ENCODE measurements at regions not wholly inside any gene's neighbourhood (a gene's known extent, or its start where the extent isn't known, plus 50 kb on each side); places are given as distances from the start of the nearest gene placed in this dataset.
"Not testable (repeated sequence)": the region's sequence is repeated elsewhere in the genome, so short reads cannot be mapped to it uniquely, and the experiment has no call there.

DNA sequence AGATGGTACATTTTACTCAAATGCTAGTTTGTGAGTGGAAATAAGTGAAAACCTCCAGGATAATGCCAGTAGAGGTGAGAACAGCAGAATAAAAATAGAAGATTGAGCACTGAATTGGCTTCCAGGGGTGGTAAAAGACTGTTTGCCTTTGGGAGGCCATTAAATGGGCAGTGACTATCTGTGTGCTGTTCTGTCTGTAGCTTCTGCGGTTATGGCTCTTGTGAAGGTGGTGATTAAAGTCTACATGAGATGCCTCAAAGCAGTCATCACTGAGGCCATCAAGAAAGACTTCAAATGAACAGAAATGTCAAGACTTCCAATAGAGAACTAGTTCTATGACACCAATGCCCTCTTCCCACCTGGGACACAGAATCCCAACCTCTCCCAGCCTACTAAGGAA lies 108.8 kb downstream of the EFHB start:
- H3K4me1 Mint-ChIP-seq, result no peaks in the 10 kb centered on the region
- H3K36me3 Mint-ChIP-seq (ENCODE audit: low read depth), result no peaks in the 10 kb centered on the region
- peaks cover 15% of the 10 kb centered on the region for H3K9me3 Mint-ChIP-seq
- H3K27ac Mint-ChIP-seq, result no peak overlapping the region
- H3K4me3 Mint-ChIP-seq, result no peak overlapping the region
- ATAC-seq (replicated peaks), result no peak
- H3K27me3 Mint-ChIP-seq, result peaks cover 8% of the 10 kb centered on the region

DNA sequence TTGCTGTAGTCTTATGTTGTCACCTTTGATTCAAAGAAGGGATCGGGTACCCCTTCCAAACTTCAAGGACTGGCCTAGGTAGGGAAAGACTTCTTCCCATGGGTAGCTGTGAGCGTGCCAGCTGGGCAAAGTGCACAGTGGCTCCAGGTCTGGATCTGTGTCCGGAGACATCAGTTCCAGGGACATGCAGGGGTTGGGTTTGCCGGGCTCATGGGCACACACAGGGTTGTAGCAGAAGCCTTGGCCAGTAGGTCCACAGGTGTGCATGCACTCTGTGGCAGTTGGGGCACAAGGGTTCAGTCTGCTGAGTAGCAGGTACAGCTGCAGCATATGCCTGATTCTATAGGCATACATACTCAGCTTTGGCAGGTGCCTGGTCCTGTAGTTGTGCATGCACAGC lies 111.2 kb downstream of the EFHB start:
- peaks cover 15% of the 10 kb centered on the region for H3K9me3 Mint-ChIP-seq
- no peak overlapping the region for H3K4me3 Mint-ChIP-seq
- H3K27ac Mint-ChIP-seq, result no peak overlapping the region
- H3K36me3 Mint-ChIP-seq (ENCODE audit: low read depth), result no peaks in the 10 kb centered on the region
- no peak for ATAC-seq (replicated peaks)
- H3K27me3 Mint-ChIP-seq, result peaks cover 4% of the 10 kb centered on the region
- H3K4me1 Mint-ChIP-seq, result no peaks in the 10 kb centered on the region

DNA sequence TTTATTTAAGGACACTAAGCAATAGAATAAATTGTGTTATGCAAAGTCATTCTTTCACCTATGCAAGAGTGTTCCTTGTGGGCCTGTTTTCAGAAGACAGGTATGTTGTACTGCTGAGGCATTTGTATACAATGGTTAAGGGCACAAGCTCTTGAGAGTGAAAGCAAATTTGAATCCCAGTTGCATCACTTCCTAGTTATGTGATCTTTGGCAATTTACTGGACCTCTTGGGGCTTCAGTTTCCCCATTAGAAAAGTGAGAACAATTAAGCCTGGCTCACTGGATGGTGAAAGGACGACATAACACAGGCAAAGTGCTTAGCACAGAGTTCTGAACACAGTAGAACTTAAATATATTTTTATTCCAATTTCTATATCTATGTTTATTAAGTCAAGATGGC lies 117.4 kb downstream of the EFHB start:
- Mint-ChIP-seq H3K36me3 (ENCODE audit: low read depth) (no peaks in the 10 kb centered on the region), H3K27ac (no peak overlapping the region), H3K4me1 (no peaks in the 10 kb centered on the region), H3K9me3 (peaks cover 1% of the 10 kb centered on the region), H3K4me3 (no peak overlapping the region), H3K27me3 (no peaks in the 10 kb centered on the region)
- ATAC-seq (replicated peaks), result no peak

DNA sequence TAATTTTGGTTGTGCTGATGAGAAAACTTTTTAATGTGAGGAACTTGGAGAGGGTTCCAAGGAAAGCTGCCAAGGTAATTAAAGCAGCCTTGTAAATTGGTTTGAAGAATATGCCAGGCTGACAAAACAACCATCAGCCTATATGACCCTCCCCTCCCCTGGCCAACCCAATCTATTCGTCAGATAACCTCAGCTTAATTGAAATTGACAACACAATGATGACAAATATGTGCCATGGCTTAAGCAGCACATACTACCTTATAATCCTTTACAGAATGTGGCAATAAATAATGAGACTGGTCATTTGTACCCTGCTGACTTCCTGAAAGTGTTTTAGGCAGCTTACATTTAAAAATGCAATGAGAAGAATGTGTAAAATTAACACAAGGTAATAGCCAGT lies 118.2 kb downstream of the EFHB start:
- ATAC-seq (replicated peaks), result no peak
- no peaks in the 10 kb centered on the region for H3K36me3 Mint-ChIP-seq (ENCODE audit: low read depth)
- H3K9me3 Mint-ChIP-seq, result no peaks in the 10 kb centered on the region
- H3K27me3 Mint-ChIP-seq, result no peaks in the 10 kb centered on the region
- no peaks in the 10 kb centered on the region for H3K4me1 Mint-ChIP-seq
- H3K4me3 Mint-ChIP-seq, result no peak overlapping the region
- H3K27ac Mint-ChIP-seq, result no peak overlapping the region

DNA sequence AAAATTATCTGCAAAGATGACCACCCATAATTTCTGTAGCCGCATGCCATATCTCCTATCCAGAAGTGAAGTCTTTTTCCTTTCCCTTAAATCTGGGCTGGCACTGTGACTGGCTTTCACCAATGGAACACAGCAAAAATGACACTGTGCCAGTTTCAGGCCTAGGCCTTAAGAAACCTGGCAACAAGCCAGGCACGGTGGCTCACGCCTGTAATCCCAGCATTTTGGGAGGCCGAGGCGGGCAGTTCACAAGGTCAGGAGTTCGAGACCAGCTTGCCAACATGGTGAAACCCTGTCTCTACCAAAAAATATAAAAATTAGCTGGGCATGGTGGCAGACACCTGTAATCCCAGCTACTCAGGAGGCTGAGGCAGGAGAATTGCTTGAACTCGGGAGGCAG lies 120.3 kb downstream of the EFHB start:
- not testable (repeated sequence) for H3K36me3 Mint-ChIP-seq (ENCODE audit: low read depth); H3K4me3 Mint-ChIP-seq; H3K27ac Mint-ChIP-seq; H3K27me3 Mint-ChIP-seq; H3K9me3 Mint-ChIP-seq; ATAC-seq (replicated peaks); H3K4me1 Mint-ChIP-seq

DNA sequence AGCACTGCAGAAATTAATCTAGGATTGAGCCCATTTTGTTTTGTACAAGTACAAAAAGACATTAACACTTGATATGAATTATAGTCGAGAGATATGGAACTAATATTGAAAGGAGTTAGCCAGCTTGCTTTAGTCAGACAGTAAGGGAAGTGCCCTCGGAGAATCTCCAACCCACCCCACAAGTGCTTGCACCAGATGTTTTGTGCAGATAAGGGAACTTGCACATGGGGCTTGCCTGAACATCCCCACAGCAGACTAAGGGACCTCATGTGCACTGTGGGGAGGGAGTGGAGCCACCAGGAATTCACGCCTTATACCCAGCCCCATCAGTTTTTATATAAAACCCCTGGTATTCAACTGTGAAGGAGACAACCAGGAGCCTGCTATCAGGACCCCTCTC lies 122.3 kb downstream of the EFHB start:
- Mint-ChIP-seq H3K36me3 (ENCODE audit: low read depth) (no peaks in the 10 kb centered on the region), H3K4me3 (no peak overlapping the region)

DNA sequence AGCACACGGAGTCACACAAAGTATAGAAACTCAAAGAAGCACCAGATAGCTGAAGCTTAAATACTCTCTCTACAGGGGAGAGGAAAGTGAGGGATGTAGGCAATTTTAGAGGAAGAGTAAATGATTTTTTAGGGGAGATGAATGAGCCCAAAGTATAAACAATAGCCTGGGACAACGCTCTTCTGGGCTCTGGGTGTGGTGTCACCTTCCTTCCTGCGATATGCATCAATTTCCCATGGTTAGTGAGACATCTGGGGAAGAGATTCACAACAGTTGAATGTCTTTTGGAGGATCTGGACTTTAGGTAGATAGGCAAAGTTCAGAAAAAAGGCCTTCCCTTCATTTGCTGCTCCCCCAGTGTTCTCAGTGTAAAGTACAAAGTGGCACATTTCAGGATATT lies 125.2 kb downstream of the EFHB start:
- no peaks in the 10 kb centered on the region for H3K36me3 Mint-ChIP-seq (ENCODE audit: low read depth)
- no peak overlapping the region for H3K27ac Mint-ChIP-seq
- ATAC-seq (replicated peaks), result no peak
- H3K4me1 Mint-ChIP-seq, result no peaks in the 10 kb centered on the region
- H3K9me3 Mint-ChIP-seq, result no peaks in the 10 kb centered on the region
- no peak overlapping the region for H3K4me3 Mint-ChIP-seq
- H3K27me3 Mint-ChIP-seq, result peaks cover 3% of the 10 kb centered on the region

More for the DNA sequence above, 122.3 kb downstream of the EFHB start:
- H3K27me3 Mint-ChIP-seq, result peaks cover 3% of the 10 kb centered on the region
- H3K9me3 Mint-ChIP-seq, result no peaks in the 10 kb centered on the region
- ATAC-seq (replicated peaks), result no peak
- no peak overlapping the region for H3K27ac Mint-ChIP-seq
- no peaks in the 10 kb centered on the region for H3K4me1 Mint-ChIP-seq

DNA sequence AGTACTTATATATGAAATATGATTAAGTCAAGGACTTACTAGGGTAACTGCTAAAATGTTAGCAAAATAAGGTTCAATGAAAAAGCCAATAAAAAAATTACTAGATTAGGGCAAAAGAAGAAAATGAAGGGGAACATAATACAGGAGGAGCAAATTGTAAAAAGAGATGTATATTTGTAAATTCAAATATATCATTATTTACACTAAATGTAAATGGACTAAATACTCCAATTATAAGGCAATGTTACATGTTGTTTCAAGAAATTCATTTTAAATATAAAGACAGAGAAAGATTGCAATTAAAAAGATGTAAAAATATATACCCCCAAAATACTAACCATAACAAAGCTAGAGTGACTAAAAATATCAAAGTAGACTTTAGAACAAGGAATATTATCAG lies 134.1 kb downstream of the EFHB start:
- no peak for ATAC-seq (replicated peaks)

DNA sequence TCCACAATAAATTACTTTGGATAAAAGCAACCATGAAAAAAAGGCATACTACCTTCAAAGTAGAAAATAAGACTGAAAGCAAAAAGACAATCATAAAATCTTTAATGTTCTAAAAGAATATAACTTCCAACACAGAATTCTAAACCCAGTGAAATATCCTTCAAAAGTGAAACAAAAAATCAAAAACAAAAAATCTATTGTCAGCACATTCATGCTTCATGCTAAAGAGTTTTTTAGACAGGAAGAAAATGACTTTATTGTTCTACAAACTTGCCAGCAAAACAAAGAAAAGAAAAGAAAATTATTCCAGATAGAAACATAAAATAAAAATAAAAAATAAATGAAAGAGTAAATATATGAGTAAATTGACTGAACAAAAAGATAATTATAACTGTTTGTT lies 134.9 kb downstream of the EFHB start:
- Mint-ChIP-seq H3K4me1 (no peaks in the 10 kb centered on the region), H3K27ac (no peak overlapping the region), H3K27me3 (peaks cover 2% of the 10 kb centered on the region), H3K9me3 (peaks cover 4% of the 10 kb centered on the region), H3K4me3 (no peak overlapping the region), H3K36me3 (ENCODE audit: low read depth) (no peaks in the 10 kb centered on the region)
- no peak for ATAC-seq (replicated peaks)

More for the DNA sequence above, 134.1 kb downstream of the EFHB start:
- no peaks in the 10 kb centered on the region for H3K36me3 Mint-ChIP-seq (ENCODE audit: low read depth)
- no peaks in the 10 kb centered on the region for H3K4me1 Mint-ChIP-seq
- no peak overlapping the region for H3K27ac Mint-ChIP-seq
- no peak overlapping the region for H3K4me3 Mint-ChIP-seq
- H3K27me3 Mint-ChIP-seq, result peaks cover 2% of the 10 kb centered on the region
- peaks cover 4% of the 10 kb centered on the region for H3K9me3 Mint-ChIP-seq

DNA sequence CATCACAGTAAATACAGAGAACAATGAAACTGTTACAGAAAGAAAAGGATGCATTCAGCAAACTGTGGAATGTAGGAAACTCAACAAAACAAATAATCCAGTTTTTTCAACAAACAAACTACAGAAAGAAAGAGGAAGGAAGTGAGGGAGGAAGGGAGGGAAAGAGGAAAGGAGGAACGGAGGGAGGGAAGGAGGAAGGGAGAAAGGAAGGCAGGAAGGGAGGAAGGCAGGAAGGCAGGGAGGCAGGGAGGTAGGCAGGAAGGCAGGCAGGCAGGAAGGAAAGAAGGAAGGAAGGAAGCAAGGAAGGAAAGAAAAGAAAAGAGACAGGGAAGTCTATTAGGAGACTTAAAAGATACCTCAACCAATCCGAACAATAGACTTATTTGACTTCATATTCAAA lies 135.7 kb downstream of the EFHB start:
- Mint-ChIP-seq H3K27me3 (peaks cover 2% of the 10 kb centered on the region), H3K27ac (no peak overlapping the region), H3K9me3 (peaks cover 4% of the 10 kb centered on the region), H3K36me3 (ENCODE audit: low read depth) (no peaks in the 10 kb centered on the region), H3K4me1 (no peaks in the 10 kb centered on the region), H3K4me3 (no peak overlapping the region)
- no peak for ATAC-seq (replicated peaks)

DNA sequence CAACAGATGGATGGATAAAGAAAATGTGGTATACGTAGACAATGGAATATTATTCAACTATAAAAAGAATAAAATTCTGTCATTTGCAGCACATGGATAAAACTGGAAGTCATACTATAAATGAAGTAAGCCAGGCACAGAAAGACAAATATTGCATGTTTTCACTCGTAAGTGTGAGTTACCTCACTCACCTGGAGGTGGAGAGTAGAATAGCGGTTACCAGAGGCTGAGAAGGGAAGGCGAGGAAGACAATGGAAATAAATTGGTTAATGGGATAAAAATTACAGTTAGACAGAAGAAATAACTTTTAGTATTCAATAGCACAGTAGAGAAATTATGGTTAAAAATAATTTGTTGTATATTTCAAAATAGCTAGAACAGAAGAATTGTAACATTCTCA lies 141.6 kb downstream of the EFHB start:
- Mint-ChIP-seq H3K27ac (no peak overlapping the region), H3K36me3 (ENCODE audit: low read depth) (no peaks in the 10 kb centered on the region), H3K9me3 (no peaks in the 10 kb centered on the region), H3K4me1 (no peaks in the 10 kb centered on the region), H3K4me3 (no peak overlapping the region), H3K27me3 (peaks cover 2% of the 10 kb centered on the region)
- ATAC-seq (replicated peaks), result no peak

DNA sequence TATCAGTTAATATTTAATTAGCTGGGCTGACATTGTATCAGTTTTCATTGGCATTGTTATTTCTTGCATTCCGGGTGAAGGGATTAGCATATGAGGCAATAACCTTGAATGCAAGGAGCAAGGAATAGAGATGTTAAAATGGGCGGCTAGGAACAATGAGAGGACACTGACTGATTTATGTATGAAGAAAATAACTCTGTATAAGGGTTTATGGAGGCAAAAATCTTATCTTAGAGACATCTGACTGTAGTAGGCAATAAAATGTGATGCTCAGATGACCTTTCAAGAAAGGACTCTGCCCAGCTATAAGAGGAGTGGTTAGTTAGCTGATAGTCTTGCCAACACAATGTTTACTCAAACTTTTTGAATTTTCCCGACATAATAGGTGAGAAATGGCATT lies 158.3 kb downstream of the EFHB start:
- Mint-ChIP-seq H3K4me1 (no peaks in the 10 kb centered on the region), H3K27ac (no peak overlapping the region), H3K9me3 (no peaks in the 10 kb centered on the region), H3K4me3 (no peak overlapping the region), H3K36me3 (ENCODE audit: low read depth) (no peaks in the 10 kb centered on the region), H3K27me3 (peaks cover 4% of the 10 kb centered on the region)
- ATAC-seq (replicated peaks), result no peak

DNA sequence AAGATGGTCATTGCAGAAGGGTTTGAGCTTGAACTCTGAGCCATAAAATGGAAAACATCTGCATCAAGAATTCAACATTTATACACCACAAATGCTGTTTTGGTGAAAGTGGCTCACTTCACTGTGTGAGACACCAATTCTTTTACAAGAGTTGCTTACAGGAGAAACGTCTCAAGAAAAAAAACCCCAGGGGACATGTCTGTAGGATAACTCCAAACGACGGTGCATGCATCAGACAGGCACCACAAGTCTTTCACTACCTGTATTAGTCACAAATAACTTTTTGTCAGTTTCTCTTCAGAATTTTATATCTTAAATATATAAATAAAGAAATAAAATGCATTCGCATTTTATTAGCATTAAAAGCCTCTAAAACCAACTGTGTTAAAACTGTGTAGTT lies 164.3 kb downstream of the EFHB start:
- H3K4me3 Mint-ChIP-seq, result no peak overlapping the region
- H3K36me3 Mint-ChIP-seq (ENCODE audit: low read depth), result no peaks in the 10 kb centered on the region
- no peak for ATAC-seq (replicated peaks)
- H3K9me3 Mint-ChIP-seq, result no peaks in the 10 kb centered on the region
- H3K27me3 Mint-ChIP-seq, result no peaks in the 10 kb centered on the region
- H3K27ac Mint-ChIP-seq, result no peak overlapping the region
- H3K4me1 Mint-ChIP-seq, result no peaks in the 10 kb centered on the region

DNA sequence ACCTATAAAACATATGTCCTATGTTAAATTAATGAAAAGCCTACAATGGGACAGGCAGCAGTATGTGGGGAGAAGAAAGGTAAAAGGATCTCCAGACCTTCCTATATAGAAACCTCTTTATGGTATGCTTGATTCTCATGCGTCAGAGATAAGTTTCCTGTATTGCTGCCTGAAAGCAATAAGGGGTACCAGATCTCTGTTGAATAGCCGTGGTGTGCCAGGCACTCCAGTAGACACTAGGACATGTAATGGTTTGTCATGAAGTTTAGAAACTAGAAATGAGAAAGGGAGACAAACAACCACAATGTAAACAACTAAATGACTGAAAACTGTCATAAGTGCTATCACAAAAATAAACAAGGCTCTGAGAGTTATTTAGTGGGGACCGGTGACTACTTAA lies 168.1 kb downstream of the EFHB start:
- no peak overlapping the region for H3K4me3 Mint-ChIP-seq
- no peaks in the 10 kb centered on the region for H3K9me3 Mint-ChIP-seq
- no peaks in the 10 kb centered on the region for H3K36me3 Mint-ChIP-seq (ENCODE audit: low read depth)
- ATAC-seq (replicated peaks), result no peak
- H3K4me1 Mint-ChIP-seq, result no peaks in the 10 kb centered on the region
- H3K27me3 Mint-ChIP-seq, result peaks cover 3% of the 10 kb centered on the region
- H3K27ac Mint-ChIP-seq, result no peak overlapping the region

DNA sequence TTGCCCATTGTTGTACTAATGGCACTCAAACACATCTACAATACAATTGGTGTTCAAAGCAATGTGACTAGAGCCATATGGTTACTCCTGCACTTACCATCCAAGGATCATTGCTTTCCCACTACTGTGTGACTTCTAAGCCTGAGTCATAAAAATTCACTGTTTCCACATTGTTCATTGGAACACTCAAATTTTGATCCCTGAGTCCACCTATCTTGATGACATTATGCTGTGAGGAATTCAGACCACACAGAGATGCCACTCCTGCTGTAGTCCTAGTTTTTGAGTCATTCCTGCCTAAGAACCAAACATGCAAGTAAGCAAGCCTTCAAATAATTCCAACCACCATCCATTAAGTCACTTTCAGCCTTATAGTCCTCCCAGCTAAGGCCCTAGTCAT lies 176.2 kb downstream of the EFHB start:
- Mint-ChIP-seq H3K27ac (no peak overlapping the region), H3K4me3 (no peak overlapping the region), H3K9me3 (peaks cover 4% of the 10 kb centered on the region), H3K36me3 (ENCODE audit: low read depth) (no peaks in the 10 kb centered on the region), H3K27me3 (peaks cover 10% of the 10 kb centered on the region), H3K4me1 (no peaks in the 10 kb centered on the region)
- no peak for ATAC-seq (replicated peaks)

DNA sequence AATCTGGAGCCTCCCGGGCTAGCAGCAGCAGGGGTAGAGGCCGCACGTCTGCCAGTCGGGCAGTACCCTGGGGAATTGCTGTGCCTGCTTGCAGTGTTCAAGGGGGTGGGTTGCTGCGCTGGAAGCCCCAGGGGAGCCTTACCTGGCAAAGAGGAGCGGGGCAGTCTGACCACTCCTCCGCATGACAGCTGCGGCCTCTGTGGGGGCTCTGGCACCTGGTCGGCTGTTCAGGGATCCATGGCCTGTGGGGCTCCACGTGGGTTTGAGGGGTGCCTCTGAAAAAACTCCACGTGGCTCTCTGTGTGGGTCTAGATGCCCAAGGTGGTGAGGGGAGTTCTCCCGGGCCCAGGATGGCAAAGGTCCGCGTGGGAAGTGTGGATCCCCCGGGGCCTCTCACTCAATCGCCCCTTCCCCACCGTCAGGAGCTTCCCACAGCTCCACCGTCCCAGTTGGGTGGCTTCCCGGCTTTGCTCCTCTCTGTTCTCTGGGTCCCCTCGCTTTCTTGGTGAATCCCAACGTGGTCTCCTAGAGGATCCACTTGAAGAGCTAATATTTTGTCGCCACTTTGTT lies 184.5 kb downstream of the EFHB start:
- H3K27ac Mint-ChIP-seq, result no peak overlapping the region
- H3K4me3 Mint-ChIP-seq, result no peak overlapping the region
- no peak for ATAC-seq (replicated peaks)
- no peaks in the 10 kb centered on the region for H3K36me3 Mint-ChIP-seq (ENCODE audit: low read depth)
- no peaks in the 10 kb centered on the region for H3K4me1 Mint-ChIP-seq
- peaks cover 4% of the 10 kb centered on the region for H3K9me3 Mint-ChIP-seq
- H3K27me3 Mint-ChIP-seq, result no peaks in the 10 kb centered on the region
